Activated naive CD4-positive, alpha-beta T cell (primary cell): ENCODE measurements at regions not wholly inside any gene's neighbourhood (a gene's known extent, or its start where the extent isn't known, plus 50 kb on each side); places are given as distances from the start of the nearest gene placed in this dataset.

Source experiments
- DNase-seq, 4 experiments: peaks; one replicate each; lab custom pipeline; 2025; lab: John Stamatoyannopoulos, UW

DNA sequence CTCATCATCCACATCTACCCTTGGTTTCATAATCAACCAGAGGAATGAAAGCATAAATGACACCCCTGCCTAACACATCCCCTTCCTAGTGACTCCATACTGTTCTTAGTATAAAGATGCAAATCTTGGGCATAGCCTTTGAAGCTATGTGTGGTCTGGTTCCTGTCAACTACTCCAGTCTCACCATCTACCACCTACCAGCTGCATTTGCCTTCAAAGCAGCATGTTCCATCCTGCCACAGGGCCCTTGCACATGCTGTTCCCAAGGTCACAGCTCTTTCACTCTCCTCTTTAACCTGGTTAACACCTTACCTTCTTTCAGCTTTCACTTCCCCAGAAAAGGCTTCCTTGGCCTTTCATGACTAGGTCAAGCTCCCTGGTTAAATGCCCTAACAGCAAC lies 62.3 kb upstream of the ARHGEF3 start:
- DNase-seq, result no peak

DNA sequence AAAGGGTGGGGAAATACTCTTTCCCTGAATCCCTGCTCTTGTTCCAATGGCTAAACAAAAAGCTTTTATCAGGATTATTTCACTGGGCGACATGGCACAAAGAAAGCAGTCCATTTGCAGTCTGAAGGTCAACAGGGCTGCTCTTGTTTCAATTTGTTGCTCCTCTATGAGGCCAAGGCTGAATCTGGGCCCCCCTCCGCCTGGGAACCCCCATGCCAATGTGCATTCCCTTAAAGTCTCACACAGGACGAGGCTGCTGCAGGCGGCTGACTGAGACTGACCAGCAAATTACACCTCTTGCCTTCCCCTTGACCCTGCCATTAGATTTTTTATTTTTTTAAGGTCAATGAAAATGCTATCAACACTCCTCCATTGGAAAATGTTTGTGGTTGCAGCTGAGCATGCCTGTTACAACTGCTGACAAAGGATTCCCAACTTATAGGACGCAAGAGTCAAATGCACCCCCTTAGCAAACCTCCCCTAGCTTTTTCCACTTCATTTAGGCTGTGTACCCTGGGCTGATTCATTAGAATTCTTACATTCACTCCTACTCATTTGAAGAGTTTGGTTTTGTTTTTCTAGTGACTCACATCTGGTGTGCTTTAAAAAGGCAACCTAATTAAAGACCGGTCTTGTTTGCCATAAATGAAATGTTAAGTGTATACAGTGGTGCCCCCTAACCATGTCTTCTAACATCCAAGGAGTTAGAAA lies 60.8 kb upstream of the ARHGEF3 start:
- DNase-seq, result no peak

DNA sequence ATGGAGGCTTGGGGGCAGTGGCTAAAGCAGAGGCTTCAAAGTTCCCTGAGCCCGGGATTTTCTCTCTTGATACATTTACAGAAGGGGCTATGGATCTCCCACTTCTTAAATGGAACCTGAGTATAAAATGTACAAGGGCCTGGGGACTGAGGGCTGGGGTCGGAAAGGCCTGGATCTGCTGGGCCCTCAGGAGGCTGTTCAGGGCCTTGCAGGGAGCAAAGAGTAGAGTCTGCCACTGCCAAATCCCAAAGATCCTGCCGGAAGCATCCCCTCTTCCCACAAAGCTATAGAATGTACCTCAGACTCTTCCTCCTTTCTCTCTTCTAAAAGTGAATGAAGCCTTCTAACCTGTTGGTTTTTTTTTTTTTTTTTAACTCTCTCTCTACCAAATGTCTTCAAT lies 59.8 kb upstream of the ARHGEF3 start:
- no peak for DNase-seq

DNA sequence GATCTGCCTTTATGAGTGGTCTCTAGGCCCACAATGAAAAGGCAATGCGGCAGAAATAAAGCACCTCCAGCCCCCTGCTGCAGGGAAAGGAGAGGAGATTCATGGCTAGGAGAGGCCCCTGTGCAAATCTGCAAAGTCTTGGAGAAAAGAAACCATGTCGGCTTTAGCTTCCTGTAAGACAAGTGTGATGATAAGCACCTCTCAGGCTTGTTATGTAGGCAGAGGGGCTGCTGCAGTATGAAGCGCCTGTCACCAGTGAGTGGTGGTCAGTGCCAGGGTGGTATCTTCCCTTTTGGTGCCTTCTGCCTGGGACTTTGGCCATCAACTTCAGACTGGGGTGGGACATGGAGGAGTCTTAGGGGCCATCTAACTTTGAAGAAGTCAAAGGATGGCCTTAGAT lies 59.2 kb upstream of the ARHGEF3 start:
- DNase-seq, result no peak

DNA sequence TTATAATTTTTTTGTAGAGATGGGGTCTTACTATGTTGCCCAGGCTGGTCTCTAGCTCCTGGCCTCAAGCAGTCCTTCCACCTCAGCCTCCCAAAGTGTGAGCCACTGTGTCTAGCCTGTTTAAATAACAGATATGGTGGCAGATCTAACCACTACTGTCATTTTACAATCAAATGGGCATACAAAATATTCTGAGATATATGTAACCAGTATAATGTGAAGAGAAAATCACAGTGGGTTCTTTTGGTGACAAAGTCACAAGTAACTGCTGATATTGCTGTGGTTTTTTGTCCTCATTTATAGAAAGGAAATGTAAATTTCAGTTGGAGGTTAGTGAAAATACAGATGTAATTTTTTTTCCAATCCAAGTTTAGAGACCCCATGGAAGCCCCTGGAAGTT lies 58.6 kb upstream of the ARHGEF3 start:
- DNase-seq, result no peak

GRCh38 chr3:56858331-56858730 lies 56.6 kb upstream of the ARHGEF3 start:
- DNase-seq, result no peak

GRCh38 chr3:56857178-56857577 lies 55.4 kb upstream of the ARHGEF3 start:
- no peak for DNase-seq

- no peak for DNase-seq
These were observed 55.0 kb upstream of the ARHGEF3 start for GRCh38 chr3:56856752-56857151.

DNA sequence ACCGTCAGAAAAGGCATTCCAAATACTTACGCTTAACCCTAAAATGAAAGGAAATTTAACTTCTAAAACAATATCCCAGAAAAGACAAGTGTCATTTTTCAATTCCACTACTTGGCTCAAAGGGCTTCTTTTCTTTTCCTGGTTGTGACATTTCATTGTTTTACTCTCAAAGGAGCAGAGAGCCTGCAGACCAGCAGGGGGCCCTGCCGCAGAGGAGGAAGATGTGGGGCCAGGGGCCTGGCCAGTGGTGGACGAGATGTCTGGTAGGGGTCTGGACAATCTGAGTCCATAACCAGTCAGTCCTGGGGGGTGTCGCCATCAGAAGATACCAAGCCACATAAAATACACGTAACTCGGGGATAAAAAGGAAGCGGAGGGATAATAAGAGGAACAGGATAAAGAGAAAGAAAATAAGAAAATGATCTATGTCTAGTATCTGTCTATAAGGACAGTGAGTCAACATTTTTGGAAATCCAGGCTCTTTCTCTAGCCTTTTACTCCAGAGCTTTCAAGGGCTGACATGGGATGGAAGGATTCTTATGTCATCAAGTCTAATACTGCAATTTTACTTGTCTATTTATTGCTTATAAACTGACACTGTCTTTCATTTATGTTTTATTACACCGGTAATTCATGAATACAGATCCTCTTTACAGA lies 54.2 kb upstream of the ARHGEF3 start:
- DNase-seq, result peak in 1 of 4 experiments; percentile 17

GRCh38 chr3:56854856-56855611 lies 53.3 kb upstream of the ARHGEF3 start:
- no peak for DNase-seq

- no peak for DNase-seq
These were observed 50.5 kb upstream of the ARHGEF3 start for GRCh38 chr3:56851966-56852884.
